ENCODE measurements at regions not wholly inside any gene's neighbourhood (a gene's known extent, or its start where the extent isn't known, plus 50 kb on each side); places are given as distances from the start of the nearest gene placed in this dataset.
A peak's percentile ranks its signal among the peaks of the same experiment; 100 is the strongest.

- no peak for DNase-seq
Observed at GRCh38 chr4:96102541-96103026, 262.7 kb downstream of the PDHA2 start.

GRCh38 chr4:96103086-96103485, 263.2 kb downstream of the PDHA2 start:
- DNase-seq: no peak

- DNase-seq: no peak
Observed at GRCh38 chr4:96108146-96108545, 268.3 kb downstream of the PDHA2 start.

- no peak for DNase-seq
Observed at GRCh38 chr4:96112631-96113030, 272.7 kb downstream of the PDHA2 start.

- no peak for DNase-seq
Observed at GRCh38 chr4:96120206-96120605, 280.3 kb downstream of the PDHA2 start.

GRCh38 chr4:96126227-96126626, 286.3 kb downstream of the PDHA2 start:
- no peak for DNase-seq

GRCh38 chr4:96131186-96131585, 291.3 kb downstream of the PDHA2 start:
- DNase-seq: no peak

- no peak for DNase-seq
Observed at GRCh38 chr4:96134806-96135205, 294.9 kb downstream of the PDHA2 start.

- no peak for DNase-seq
Observed at GRCh38 chr4:96136056-96136455, 296.2 kb downstream of the PDHA2 start.

GRCh38 chr4:96139251-96139929, 299.5 kb downstream of the PDHA2 start:
- no peak for DNase-seq

GRCh38 chr4:96145601-96146000, 305.7 kb downstream of the PDHA2 start:
- DNase-seq: no peak

GRCh38 chr4:96146686-96147085, 306.8 kb downstream of the PDHA2 start:
- DNase-seq: no peak

GRCh38 chr4:96149894-96150293, 310.0 kb downstream of the PDHA2 start:
- no peak for DNase-seq

GRCh38 chr4:96150466-96150865, 310.6 kb downstream of the PDHA2 start:
- no peak for DNase-seq

GRCh38 chr4:96152824-96153223, 312.9 kb downstream of the PDHA2 start:
- DNase-seq: no peak

- no peak for DNase-seq
Observed at GRCh38 chr4:96154676-96155075, 314.8 kb downstream of the PDHA2 start.

- no peak for DNase-seq
Observed at GRCh38 chr4:96162636-96163035, 322.7 kb downstream of the PDHA2 start.

- no peak for DNase-seq
Observed at GRCh38 chr4:96164814-96165351, 325.0 kb downstream of the PDHA2 start.

- no peak for DNase-seq
Observed at GRCh38 chr4:96166806-96167205, 326.9 kb downstream of the PDHA2 start.

GRCh38 chr4:96170198-96170597, 330.3 kb downstream of the PDHA2 start:
- no peak for DNase-seq

- no peak for DNase-seq
Observed at GRCh38 chr4:96173756-96174155, 333.9 kb downstream of the PDHA2 start.

- DNase-seq: no peak
Observed at GRCh38 chr4:96175871-96176270, 336.0 kb downstream of the PDHA2 start.

- peak; percentile 69 for DNase-seq
Observed at GRCh38 chr4:96183611-96184010, 343.7 kb downstream of the PDHA2 start.

GRCh38 chr4:96186593-96186992, 346.7 kb downstream of the PDHA2 start:
- no peak for DNase-seq

GRCh38 chr4:96189761-96190160, 349.9 kb downstream of the PDHA2 start:
- DNase-seq: no peak
